Upper lobe of right lung (tissue), 1 donor: ENCODE measurements at regions not wholly inside any gene's neighbourhood (a gene's known extent, or its start where the extent isn't known, plus 50 kb on each side); places are given as distances from the start of the nearest gene placed in this dataset.

ENCODE experiments used
- ATAC-seq: fragments of 200-7000 bp; cut with Tn5 transposase; one replicate; pipeline ENCODE4 v1.9.1; 2020; ENCODE audit warnings: mild to moderate bottlenecking, moderate library complexity
- DNase-seq: peaks from one replicate; pipeline ENCODE4 v3.0.0-alpha.2; 2020
- H3K27ac ChIP-seq: fragments of 200-600 bp; one replicate; pipeline ENCODE4 v1.8.0; 2022
- H3K27me3 ChIP-seq: fragments of 200-600 bp; one replicate; pipeline ENCODE4 v1.8.0; 2022; ENCODE audit warnings: mild to moderate bottlenecking
- H3K36me3 ChIP-seq: fragments of 200-600 bp; one replicate; pipeline ENCODE4 v1.8.0; 2022
- H3K4me1 ChIP-seq: fragments of 200-600 bp; one replicate; pipeline ENCODE4 v1.8.0; 2022
- H3K4me3 ChIP-seq: fragments of 200-600 bp; one replicate; pipeline ENCODE4 v1.8.0; 2022; ENCODE audit warnings: mild to moderate bottlenecking
- H3K9me3 ChIP-seq: fragments of 200-600 bp; one replicate; pipeline ENCODE4 v1.8.0; 2022
- intact Hi-C: fragments of 100-400 bp; cut with DNase I; formaldehyde crosslinking; loops from one replicate; pipeline ENCODE4 v1.11.0; 2022
- TF ChIP-seq, protein P1 (sequence below): fragments of 200-600 bp; IDR thresholded peaks from one replicate; pipeline ENCODE4 v1.8.0; 2022; ENCODE audit warnings: antibody characterized with exemption
- donor health status: DM: no; HTN: yes; CAD: no; lungs with severe emphysema.

DNA sequence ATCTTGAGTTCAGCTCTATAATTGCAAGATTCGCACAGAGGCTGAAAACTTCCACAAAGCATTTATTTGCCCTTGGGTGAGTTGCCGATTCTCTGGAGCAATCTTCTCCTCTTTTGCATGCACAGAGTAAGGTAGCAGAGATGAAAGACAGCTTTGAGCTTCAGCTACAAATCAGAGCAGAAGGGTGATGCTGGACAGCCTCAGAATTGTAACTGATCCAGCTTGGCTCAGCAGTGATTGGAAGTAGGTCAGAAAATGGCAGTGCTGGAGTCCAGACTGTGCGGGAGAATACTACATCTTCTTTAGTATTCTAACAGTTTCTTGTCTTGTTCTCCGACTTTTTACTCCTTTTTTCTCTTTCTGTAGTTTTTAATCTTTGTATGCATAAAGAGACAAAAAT, 55.4 kb upstream of the CDC14C start:
- ATAC-seq: no peak
- TF ChIP-seq, protein P1, sequence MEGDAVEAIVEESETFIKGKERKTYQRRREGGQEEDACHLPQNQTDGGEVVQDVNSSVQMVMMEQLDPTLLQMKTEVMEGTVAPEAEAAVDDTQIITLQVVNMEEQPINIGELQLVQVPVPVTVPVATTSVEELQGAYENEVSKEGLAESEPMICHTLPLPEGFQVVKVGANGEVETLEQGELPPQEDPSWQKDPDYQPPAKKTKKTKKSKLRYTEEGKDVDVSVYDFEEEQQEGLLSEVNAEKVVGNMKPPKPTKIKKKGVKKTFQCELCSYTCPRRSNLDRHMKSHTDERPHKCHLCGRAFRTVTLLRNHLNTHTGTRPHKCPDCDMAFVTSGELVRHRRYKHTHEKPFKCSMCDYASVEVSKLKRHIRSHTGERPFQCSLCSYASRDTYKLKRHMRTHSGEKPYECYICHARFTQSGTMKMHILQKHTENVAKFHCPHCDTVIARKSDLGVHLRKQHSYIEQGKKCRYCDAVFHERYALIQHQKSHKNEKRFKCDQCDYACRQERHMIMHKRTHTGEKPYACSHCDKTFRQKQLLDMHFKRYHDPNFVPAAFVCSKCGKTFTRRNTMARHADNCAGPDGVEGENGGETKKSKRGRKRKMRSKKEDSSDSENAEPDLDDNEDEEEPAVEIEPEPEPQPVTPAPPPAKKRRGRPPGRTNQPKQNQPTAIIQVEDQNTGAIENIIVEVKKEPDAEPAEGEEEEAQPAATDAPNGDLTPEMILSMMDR: no peak
- no peaks in the 10 kb centered on the region for H3K36me3 ChIP-seq

DNA sequence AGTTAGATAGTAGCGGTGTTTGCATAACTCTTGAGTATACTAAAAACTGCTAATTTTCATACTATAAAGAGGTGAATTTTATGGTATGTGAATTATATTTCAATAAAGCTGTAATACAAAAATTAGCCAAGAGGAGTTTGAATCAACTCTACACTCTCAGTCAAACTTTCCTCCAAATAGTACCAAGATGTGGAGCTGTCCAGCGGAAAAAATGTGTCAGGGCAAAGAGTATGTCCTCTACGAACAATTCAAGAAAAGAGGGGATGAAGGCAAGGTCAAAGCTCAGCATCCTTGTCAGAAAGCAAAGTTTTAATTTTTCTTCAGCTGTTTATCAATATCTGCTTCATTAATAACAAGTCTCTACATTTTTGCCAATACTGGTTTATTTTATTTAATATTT, 51.8 kb upstream of the CDC14C start:
- Histone ChIP-seq H3K4me1 (no peaks in the 10 kb centered on the region), H3K36me3 (no peaks in the 10 kb centered on the region), H3K9me3 (no peaks in the 10 kb centered on the region), H3K27ac (no peak overlapping the region), H3K27me3 (no peaks in the 10 kb centered on the region), H3K4me3 (no peak overlapping the region)
- intact Hi-C loops: no loop called here
- TF ChIP-seq, protein P1: no peak
- ATAC-seq (no peak), DNase-seq (no peak)

More for the DNA sequence above, 55.4 kb upstream of the CDC14C start:
- no peak overlapping the region for H3K27ac ChIP-seq
- DNase-seq: no peak
- H3K27me3 ChIP-seq: no peaks in the 10 kb centered on the region
- intact Hi-C loops: no loop called here
- H3K9me3 ChIP-seq: no peaks in the 10 kb centered on the region
- no peaks in the 10 kb centered on the region for H3K4me1 ChIP-seq
- no peak overlapping the region for H3K4me3 ChIP-seq
